GM12878 (cell line): ENCODE measurements at regions not wholly inside any gene's neighbourhood (a gene's known extent, or its start where the extent isn't known, plus 50 kb on each side); places are given as distances from the start of the nearest gene placed in this dataset.

Experiments
- ATAC-seq: fragments of 200-7000 bp; cut with Tn5 transposase; 3 replicates; pipeline ENCODE4 v1.9.1; 2020; ENCODE audit warnings: mild to moderate bottlenecking, moderate library complexity
- BruUV-seq: library from RNA; stranded (reverse); fragments of 400-500 nt; replicated peaks from 2 replicates; lab custom pipeline; 2021; lab: Mats Ljungman, UMichigan
- CTCF ChIA-PET: fragments of 300-600 bp; sonication (Branson Sonifier 250); formaldehyde crosslinking; extraction: SDS; loops from one replicate; lab custom pipeline; 2021; ENCODE audit warnings: inconsistent platforms; lab: Yijun Ruan, JAX
- POLR2A ChIA-PET: fragments of 350-600 bp; formaldehyde crosslinking; extraction: SDS; loops from one replicate; lab custom pipeline; 2021; ENCODE audit warnings: inconsistent platforms; lab: Charles Lee
- RAD21 ChIA-PET: fragments of 300-600 bp; sonication (Branson Sonifier 250); formaldehyde crosslinking; loops from one replicate; lab custom pipeline; 2023; ENCODE audit warnings: antibody characterized with exemption; ENCODE audit not compliant: unreplicated experiment; lab: Charles Lee
- SMC1A ChIA-PET: fragments of 300-600 bp; sonication (Branson Sonifier 250); formaldehyde crosslinking; loops from one replicate; lab custom pipeline; 2023; ENCODE audit not compliant: unreplicated experiment, uncharacterized antibody; lab: Charles Lee
- DNase-seq: peaks from one replicate; pipeline ENCODE4 v3.0.0-alpha.2; 2011; ENCODE audit warnings: low read depth, low spot score
- FAIRE-seq: peaks from 3 replicates; lab custom pipeline; 2011; peaks lifted over from hg19 to GRCh38; lab: Jason Lieb, UNC
- H2AFZ ChIP-seq: 2 replicates; pipeline ENCODE4 v1.6.0; 2011; ENCODE audit warnings: low read depth, low read length, control low read depth; ENCODE audit not compliant: control insufficient read depth
- H3K27ac ChIP-seq: 2 replicates; pipeline ENCODE4 v1.5.1; 2011; ENCODE audit warnings: control low read depth; ENCODE audit not compliant: control insufficient read depth, insufficient read depth
- H3K27me3 ChIP-seq, 2 experiments: replicated peaks in 1 of 2; 2 replicates each; pipeline versions ENCODE4 v1.6.0 to v1.6.1; 2011; ENCODE audit warnings: low read length in 1 of 2; ENCODE audit not compliant: control insufficient read depth in 2 of 2, insufficient read depth in 2 of 2
- H3K36me3 ChIP-seq, 2 experiments: 2 replicates each; pipeline ENCODE4 v1.5.1; 2011; ENCODE audit warnings: low read length in 1 of 2; ENCODE audit not compliant: control insufficient read depth in 2 of 2, insufficient read depth in 2 of 2
- H3K4me1 ChIP-seq: 2 replicates; pipeline ENCODE4 v1.6.1; 2011; ENCODE audit warnings: mild to moderate bottlenecking, low read length, moderate library complexity, mixed read lengths; ENCODE audit not compliant: control insufficient read depth, insufficient read depth
- H3K4me2 ChIP-seq: 2 replicates; pipeline ENCODE4 v1.6.0; 2011; ENCODE audit warnings: control low read depth; ENCODE audit not compliant: control insufficient read depth, insufficient read depth
- H3K4me3 ChIP-seq: fragments of 200-600 bp; sonication (generic); 2 replicates; pipeline ENCODE4 v1.5.1; 2016
- H3K79me2 ChIP-seq: 2 replicates; pipeline ENCODE4 v1.6.0; 2011; ENCODE audit warnings: low read length; ENCODE audit not compliant: control insufficient read depth, insufficient read depth
- H3K9ac ChIP-seq: 2 replicates; pipeline ENCODE4 v1.8.0; 2011; ENCODE audit warnings: low read length, control low read depth, mixed read lengths; ENCODE audit not compliant: control insufficient read depth, insufficient read depth
- H3K9me3 ChIP-seq: replicated peaks from 3 replicates; pipeline ENCODE4 v1.5.1; 2011; ENCODE audit warnings: mild to moderate bottlenecking, low read length; ENCODE audit not compliant: control insufficient read depth, insufficient read depth
- H4K20me1 ChIP-seq: 2 replicates; pipeline ENCODE4 v1.6.0; 2011; ENCODE audit not compliant: control insufficient read depth, insufficient read depth
- ATF7 ChIP-seq: fragments of 450-650 bp; IDR thresholded peaks from 2 replicates; pipeline ENCODE4 v1.6.1; 2016; ENCODE audit warnings: low read depth, mild to moderate bottlenecking
- CHD1 ChIP-seq: IDR thresholded peaks from 2 replicates; pipeline ENCODE4 v1.6.1; 2012; ENCODE audit warnings: low read depth, low read length, improper control_type of control experiment
- EED ChIP-seq: sonication (generic); IDR thresholded peaks from 2 replicates; pipeline ENCODE4 v1.6.1; 2016; ENCODE audit warnings: antibody characterized with exemption, low read depth
- IKZF2 ChIP-seq, 2 experiments: fragments of 450-650 bp; IDR thresholded peaks; 2 replicates each; pipeline ENCODE4 v1.6.1; 2017; ENCODE audit warnings: mild to moderate bottlenecking in 2 of 2, moderate library complexity in 2 of 2
- MEF2B ChIP-seq: fragments of 450-650 bp; IDR thresholded peaks from 2 replicates; pipeline ENCODE4 v1.6.1; 2018; ENCODE audit warnings: mild to moderate bottlenecking, moderate library complexity; ENCODE audit not compliant: partially characterized antibody, poor library complexity, severe bottlenecking
- MYC ChIP-seq: IDR thresholded peaks from 2 replicates; pipeline ENCODE4 v1.6.1; 2011; ENCODE audit warnings: mild to moderate bottlenecking, low read length, moderate library complexity, inconsistent platforms; ENCODE audit not compliant: insufficient read depth, insufficient replicate concordance, insufficient read length, severe bottlenecking
- NRF1 ChIP-seq: conservative IDR thresholded peaks from 2 replicates; pipeline ENCODE4 v1.6.1; 2011; ENCODE audit warnings: mild to moderate bottlenecking, low read depth, low read length, improper control_type of control experiment
- POU2F2 ChIP-seq: IDR thresholded peaks from 3 replicates; pipeline ENCODE4 v1.6.1; 2011; ENCODE audit warnings: low read depth, mild to moderate bottlenecking, low read length, borderline replicate concordance
- RBBP5 ChIP-seq: fragments of 200-600 bp; sonication (generic); conservative IDR thresholded peaks from 2 replicates; pipeline ENCODE4 v1.6.1; 2016
- SP1 ChIP-seq: IDR thresholded peaks from one replicate; pipeline ENCODE4 v1.6.1; 2011; ENCODE audit warnings: low read depth, low read length
- SREBF1 ChIP-seq: IDR thresholded peaks from 2 replicates; pipeline ENCODE4 v1.6.1; 2012; ENCODE audit warnings: mild to moderate bottlenecking, low read length
- TCF12 ChIP-seq: IDR thresholded peaks from 2 replicates; pipeline ENCODE4 v1.6.1; 2011; ENCODE audit warnings: low read depth, mild to moderate bottlenecking, low read length
- ZSCAN29 ChIP-seq: fragments of 450-650 bp; IDR thresholded peaks from 2 replicates; pipeline ENCODE4 v1.6.1; 2017; ENCODE audit warnings: mild to moderate bottlenecking, moderate library complexity
- WGBS: methylation state at CpG from one replicate; pipeline ENCODE4 v1.1.6; 2016; ENCODE audit warnings: low lambda C conversion rate; ENCODE audit not compliant: insufficient replicate concordance, insufficient coverage; ENCODE audit errors: missing lambda C conversion rate; 5-methylcytosine and 5-hydroxymethylcytosine counted together
- in situ Hi-C: fragments of 300-500 bp; cut with MboI; formaldehyde crosslinking; loops from 9 replicates; pipeline ENCODE4 v1.14.3; 2018; ENCODE audit warnings: mixed read lengths
- intact Hi-C: fragments of 100-400 bp; cut with micrococcal nuclease; formaldehyde crosslinking; loops from one replicate; pipeline ENCODE4 v1.14.2; 2022; ENCODE audit not compliant: unreplicated experiment
- TF ChIP-seq, protein P1 (sequence below): IDR thresholded peaks from 2 replicates; pipeline ENCODE4 v1.6.1; 2012; ENCODE audit warnings: improper control_type of control experiment, low read depth, low read length; ENCODE audit not compliant: insufficient replicate concordance

DNA sequence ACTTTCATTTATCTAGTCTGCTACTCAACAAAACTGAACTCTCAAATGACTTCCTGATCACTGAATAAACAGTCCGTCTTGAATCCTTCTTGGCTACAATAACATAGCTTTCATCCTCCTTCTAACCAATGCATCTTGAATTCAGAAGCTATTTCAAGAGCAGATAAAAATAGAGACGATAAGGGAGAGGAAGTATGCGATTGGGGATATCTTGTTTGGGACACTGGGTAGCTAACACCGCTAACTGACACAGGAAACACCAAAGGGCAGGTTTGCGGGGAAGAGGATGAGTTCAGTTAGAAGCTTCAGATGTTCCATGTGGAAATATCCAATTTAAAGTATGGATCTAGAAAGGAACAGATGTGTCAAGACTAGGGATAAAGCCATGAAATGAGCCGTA, 102.5 kb downstream of the SLC41A2 start (continued):
- TF ChIP-seq SP1 (no peak), EED (no peak), SREBF1 (no peak), IKZF2 (IDR thresholded peaks at IDR 0.05) (no peak), CHD1 (no peak)

DNA sequence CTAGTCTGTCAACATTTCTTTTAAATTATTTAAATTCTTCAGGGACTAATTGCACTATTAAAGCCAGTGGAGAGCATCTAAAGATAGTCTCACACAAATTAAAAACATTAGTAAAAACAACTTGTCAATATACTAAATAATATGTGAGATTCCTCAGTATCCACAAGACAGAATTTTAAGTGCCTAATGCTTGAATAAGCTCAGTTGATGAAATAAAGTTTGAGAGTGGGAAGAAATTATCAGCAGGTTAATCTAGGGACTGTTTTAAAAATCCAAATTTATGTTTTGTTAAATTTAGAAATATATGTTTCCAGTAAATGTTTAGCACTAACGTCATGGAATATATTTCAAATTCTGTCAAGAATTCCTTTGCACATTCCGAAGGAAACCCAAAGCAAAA, 105.2 kb downstream of the SLC41A2 start:
- H2AFZ ChIP-seq: no peak overlapping the region
- no peak for FAIRE-seq
- no peak for ATAC-seq
- CTCF ChIA-PET: no interaction called here
- no peaks in the 10 kb centered on the region for H3K9me3 ChIP-seq
- H3K27ac ChIP-seq: no peak overlapping the region
- no peak overlapping the region for H3K9ac ChIP-seq
- H3K4me2 ChIP-seq: no peak overlapping the region
- H3K79me2 ChIP-seq: no peaks in the 10 kb centered on the region
- no peaks in the 10 kb centered on the region for H3K4me1 ChIP-seq
- RAD21 ChIA-PET: no interaction called here
- no TSS peak for BruUV-seq
- intact Hi-C loops: no loop called here
- DNase-seq: no peak
- SMC1A ChIA-PET: interaction anchor here (1.5 kb wide), 2 partner anchors 8 to 12 kb away, joined by 5 read pairs; no protein-coding TSS in a partner anchor
- no peaks in the 10 kb centered on the region for H4K20me1 ChIP-seq
- no peaks in the 10 kb centered on the region for H3K27me3 ChIP-seq
- no peaks in the 10 kb centered on the region for H3K36me3 ChIP-seq
- no peak overlapping the region for H3K4me3 ChIP-seq
- no peak for TF ChIP-seq MEF2B
- in situ Hi-C loops: no loop called here
- POLR2A ChIA-PET: no interaction called here
- WGBS: 63% methylated on average over 2 of the region's 2 CpGs

DNA sequence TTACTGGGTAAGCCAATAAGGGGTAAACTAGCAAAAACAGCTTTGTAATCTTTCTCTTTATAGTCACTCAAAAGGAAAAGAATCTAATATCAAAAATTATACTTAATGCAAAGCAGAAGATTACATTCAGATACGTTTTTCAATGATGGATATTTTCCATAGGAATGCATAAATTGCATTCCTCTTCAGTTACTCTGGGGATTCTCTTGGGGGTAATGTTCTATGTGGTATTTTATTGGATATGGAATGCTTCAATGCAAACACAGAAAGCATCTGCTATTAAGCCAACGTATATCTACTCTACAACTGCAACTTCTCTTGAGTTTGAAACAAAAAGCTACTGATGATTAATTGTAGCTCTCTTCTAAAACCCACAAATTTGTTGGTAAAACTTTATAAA, 106.0 kb downstream of the SLC41A2 start:
- Histone ChIP-seq H3K4me1 (no peaks in the 10 kb centered on the region), H3K79me2 (no peaks in the 10 kb centered on the region), H3K27ac (no peak overlapping the region), H3K9me3 (no peaks in the 10 kb centered on the region), H3K27me3 (no peaks in the 10 kb centered on the region), H2AFZ (no peak overlapping the region), H3K9ac (no peak overlapping the region), H4K20me1 (no peaks in the 10 kb centered on the region), H3K4me3 (no peak overlapping the region), H3K36me3 (no peaks in the 10 kb centered on the region), H3K4me2 (no peak overlapping the region)
- FAIRE-seq: no peak
- ATAC-seq: no peak
- ChIA-PET SMC1A (interaction anchor here (0.6 to 1.7 kb wide), 4 partner anchors 9 to 171 kb away, joined by 3 to 8 read pairs (median 5); no protein-coding TSS in a partner anchor), CTCF (interaction anchor here (1.1 to 1.2 kb wide), 2 partner anchors 202 to 470 kb away, joined by 3 to 4 read pairs; no protein-coding TSS in a partner anchor), RAD21 (interaction anchor here (1.2 kb wide), 1 partner anchor 470 kb away, joined by 3 read pairs; no protein-coding TSS in a partner anchor), POLR2A (no interaction called here)
- BruUV-seq: no TSS peak
- WGBS: 93% methylated on average over 2 of the region's 2 CpGs
- in situ Hi-C loops (no loop called here), intact Hi-C loops (no loop called here)
- no peak for DNase-seq
- TF ChIP-seq NRF1 (no peak), ZSCAN29 (no peak), TCF12 (no peak), POU2F2 (no peak), RBBP5 (no peak), ATF7 (no peak), MYC (no peak)
- TF ChIP-seq, protein P1, sequence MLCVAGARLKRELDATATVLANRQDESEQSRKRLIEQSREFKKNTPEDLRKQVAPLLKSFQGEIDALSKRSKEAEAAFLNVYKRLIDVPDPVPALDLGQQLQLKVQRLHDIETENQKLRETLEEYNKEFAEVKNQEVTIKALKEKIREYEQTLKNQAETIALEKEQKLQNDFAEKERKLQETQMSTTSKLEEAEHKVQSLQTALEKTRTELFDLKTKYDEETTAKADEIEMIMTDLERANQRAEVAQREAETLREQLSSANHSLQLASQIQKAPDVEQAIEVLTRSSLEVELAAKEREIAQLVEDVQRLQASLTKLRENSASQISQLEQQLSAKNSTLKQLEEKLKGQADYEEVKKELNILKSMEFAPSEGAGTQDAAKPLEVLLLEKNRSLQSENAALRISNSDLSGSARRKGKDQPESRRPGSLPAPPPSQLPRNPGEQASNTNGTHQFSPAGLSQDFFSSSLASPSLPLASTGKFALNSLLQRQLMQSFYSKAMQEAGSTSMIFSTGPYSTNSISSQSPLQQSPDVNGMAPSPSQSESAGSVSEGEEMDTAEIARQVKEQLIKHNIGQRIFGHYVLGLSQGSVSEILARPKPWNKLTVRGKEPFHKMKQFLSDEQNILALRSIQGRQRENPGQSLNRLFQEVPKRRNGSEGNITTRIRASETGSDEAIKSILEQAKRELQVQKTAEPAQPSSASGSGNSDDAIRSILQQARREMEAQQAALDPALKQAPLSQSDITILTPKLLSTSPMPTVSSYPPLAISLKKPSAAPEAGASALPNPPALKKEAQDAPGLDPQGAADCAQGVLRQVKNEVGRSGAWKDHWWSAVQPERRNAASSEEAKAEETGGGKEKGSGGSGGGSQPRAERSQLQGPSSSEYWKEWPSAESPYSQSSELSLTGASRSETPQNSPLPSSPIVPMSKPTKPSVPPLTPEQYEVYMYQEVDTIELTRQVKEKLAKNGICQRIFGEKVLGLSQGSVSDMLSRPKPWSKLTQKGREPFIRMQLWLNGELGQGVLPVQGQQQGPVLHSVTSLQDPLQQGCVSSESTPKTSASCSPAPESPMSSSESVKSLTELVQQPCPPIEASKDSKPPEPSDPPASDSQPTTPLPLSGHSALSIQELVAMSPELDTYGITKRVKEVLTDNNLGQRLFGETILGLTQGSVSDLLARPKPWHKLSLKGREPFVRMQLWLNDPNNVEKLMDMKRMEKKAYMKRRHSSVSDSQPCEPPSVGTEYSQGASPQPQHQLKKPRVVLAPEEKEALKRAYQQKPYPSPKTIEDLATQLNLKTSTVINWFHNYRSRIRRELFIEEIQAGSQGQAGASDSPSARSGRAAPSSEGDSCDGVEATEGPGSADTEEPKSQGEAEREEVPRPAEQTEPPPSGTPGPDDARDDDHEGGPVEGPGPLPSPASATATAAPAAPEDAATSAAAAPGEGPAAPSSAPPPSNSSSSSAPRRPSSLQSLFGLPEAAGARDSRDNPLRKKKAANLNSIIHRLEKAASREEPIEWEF: no peak
